GM23248 (cell line): ENCODE measurements at regions not wholly inside any gene's neighbourhood (a gene's known extent, or its start where the extent isn't known, plus 50 kb on each side); places are given as distances from the start of the nearest gene placed in this dataset.

Source experiments
- DNase-seq: peaks from one replicate; pipeline ENCODE4 v3.0.0-alpha.2; 2015
- H2AFZ ChIP-seq: fragments of 200-600 bp; sonication (generic); 2 replicates; pipeline ENCODE4 v1.6.1; 2016; ENCODE audit warnings: antibody characterized with exemption
- H3F3A ChIP-seq: fragments of 200-600 bp; sonication (generic); 2 replicates; pipeline ENCODE4 v1.6.1; 2016; ENCODE audit warnings: mild to moderate bottlenecking, antibody characterized with exemption, mixed run types; ENCODE audit not compliant: insufficient read depth
- H3K27ac ChIP-seq: fragments of 200-600 bp; sonication (generic); 2 replicates; pipeline ENCODE4 v1.5.1; 2016; ENCODE audit warnings: mild to moderate bottlenecking
- H3K27me3 ChIP-seq: fragments of 200-600 bp; sonication (generic); replicated peaks from 2 replicates; pipeline ENCODE4 v1.6.1; 2016; ENCODE audit warnings: mild to moderate bottlenecking; ENCODE audit not compliant: insufficient read depth
- H3K36me3 ChIP-seq: fragments of 200-600 bp; sonication (generic); 2 replicates; pipeline ENCODE4 v1.6.1; 2016; ENCODE audit warnings: low read depth, mild to moderate bottlenecking
- H3K4me1 ChIP-seq: fragments of 200-600 bp; sonication (generic); 2 replicates; pipeline ENCODE4 v1.6.1; 2016; ENCODE audit warnings: mild to moderate bottlenecking; ENCODE audit not compliant: insufficient read depth
- H3K4me2 ChIP-seq: fragments of 200-600 bp; sonication (generic); one replicate; pipeline ENCODE4 v1.6.1; 2016; ENCODE audit warnings: mild to moderate bottlenecking; ENCODE audit not compliant: unreplicated experiment
- H3K4me3 ChIP-seq: fragments of 200-600 bp; sonication (generic); 2 replicates; pipeline ENCODE4 v1.5.1; 2016; ENCODE audit warnings: mild to moderate bottlenecking
- H3K79me2 ChIP-seq: fragments of 200-600 bp; sonication (generic); 2 replicates; pipeline ENCODE4 v1.6.1; 2016; ENCODE audit warnings: mild to moderate bottlenecking; ENCODE audit not compliant: insufficient read depth
- H3K9ac ChIP-seq: fragments of 200-600 bp; sonication (generic); 2 replicates; pipeline ENCODE4 v1.6.1; 2016; ENCODE audit warnings: mild to moderate bottlenecking
- H3K9me2 ChIP-seq: fragments of 200-600 bp; sonication (generic); 2 replicates; pipeline ENCODE4 v1.6.1; 2016; ENCODE audit warnings: mixed run types, mild to moderate bottlenecking, moderate library complexity; ENCODE audit not compliant: insufficient read depth
- H3K9me3 ChIP-seq: fragments of 200-600 bp; sonication (generic); one replicate; pipeline ENCODE4 v1.6.1; 2017; ENCODE audit warnings: low read depth
- H4K20me1 ChIP-seq: fragments of 200-600 bp; sonication (generic); 2 replicates; pipeline ENCODE4 v1.6.0; 2016; ENCODE audit not compliant: insufficient read depth
- EZH2 ChIP-seq: fragments of 200-600 bp; sonication (generic); IDR thresholded peaks from 2 replicates; pipeline ENCODE4 v1.6.1; 2018; ENCODE audit warnings: antibody characterized with exemption, mild to moderate bottlenecking; ENCODE audit not compliant: insufficient read depth, poor library complexity, severe bottlenecking
- EZH2phosphoT487 ChIP-seq: fragments of 200-600 bp; sonication (generic); IDR thresholded peaks from 2 replicates; pipeline ENCODE4 v1.6.1; 2018; ENCODE audit warnings: antibody characterized with exemption, moderate library complexity, mild to moderate bottlenecking, low read depth; ENCODE audit not compliant: insufficient read depth
- WGBS, 2 experiments: methylation state at CpG; one replicate each; pipeline ENCODE4 v1.1.6; 2015 to 2017; ENCODE audit warnings: low lambda C conversion rate in 2 of 2, low coverage in 1 of 2; ENCODE audit errors: missing lambda C conversion rate in 2 of 2; 5-methylcytosine and 5-hydroxymethylcytosine counted together
- in situ Hi-C: fragments of 300-500 bp; cut with MboI; formaldehyde crosslinking; loops from 2 replicates; pipeline ENCODE4 v1.15.0; 2020

DNA sequence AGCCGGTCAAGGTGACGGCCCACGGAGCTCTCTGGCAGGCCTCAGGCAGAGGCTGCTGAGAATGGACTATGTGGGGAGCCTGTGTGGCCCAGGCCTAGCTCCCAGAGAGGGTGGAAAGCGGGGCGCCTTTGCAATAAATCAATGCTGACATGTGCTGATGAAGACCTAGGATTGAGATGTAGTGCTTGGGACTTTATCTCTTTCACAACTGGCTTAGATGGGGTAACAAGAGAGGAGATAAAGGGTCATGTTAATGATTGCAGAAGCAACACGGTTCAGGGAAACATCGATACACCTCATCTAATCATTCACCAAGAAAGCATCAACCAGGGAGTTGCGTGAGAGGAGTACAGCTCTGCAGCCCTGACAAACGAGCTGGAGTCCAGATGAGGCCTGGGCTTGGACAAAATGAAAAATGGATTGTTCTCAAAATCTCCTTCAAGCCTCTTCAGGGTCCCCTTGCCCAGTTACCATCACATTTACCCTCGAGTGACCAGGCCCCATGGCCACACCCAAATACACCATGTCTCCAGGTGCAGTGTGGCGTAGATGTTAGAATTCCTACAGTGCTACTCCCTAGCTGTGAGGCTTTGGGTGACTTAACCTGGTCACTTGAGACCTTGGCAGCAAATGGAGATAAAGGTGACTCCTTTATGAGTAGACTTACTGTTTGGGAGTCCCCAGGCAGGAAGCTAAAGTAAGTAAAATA lies 146.4 kb upstream of the LIPC start:
- Histone ChIP-seq H3K9me2 (no peaks in the 10 kb centered on the region), H3K9ac (no peak overlapping the region), H3K9me3 (no peaks in the 10 kb centered on the region), H3K4me1 (no peaks in the 10 kb centered on the region), H3K79me2 (no peaks in the 10 kb centered on the region), H4K20me1 (no peaks in the 10 kb centered on the region), H3F3A (no peaks in the 10 kb centered on the region), H3K27ac (no peak overlapping the region), H3K4me3 (no peak overlapping the region), H2AFZ (no peak overlapping the region), H3K27me3 (no peaks in the 10 kb centered on the region), H3K36me3 (no peaks in the 10 kb centered on the region), H3K4me2 (no peak overlapping the region)
- in situ Hi-C loops: no loop called here
- TF ChIP-seq EZH2 (no peak), EZH2phosphoT487 (no peak)
- DNase-seq: no peak
- WGBS, 2 experiments: 85 to 87% methylated on average over 10 of the region's 11 CpGs

DNA sequence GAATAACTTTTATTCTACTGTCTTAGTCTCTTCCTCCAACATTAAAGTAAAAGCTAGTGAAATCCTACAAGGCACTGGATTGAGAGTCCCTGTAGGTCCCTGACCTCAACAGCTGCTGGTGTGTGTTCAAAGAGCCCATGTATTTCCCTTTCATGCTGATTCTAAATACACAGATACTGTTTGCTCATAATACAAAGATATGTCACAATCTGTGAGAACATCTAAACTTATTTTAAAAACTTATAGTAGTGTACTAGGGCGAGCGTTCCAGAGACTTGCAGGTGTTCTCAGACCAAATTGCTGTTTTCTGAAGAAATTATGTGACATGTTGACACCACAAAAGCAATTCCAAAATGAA lies 145.9 kb upstream of the LIPC start:
- H4K20me1 ChIP-seq: no peaks in the 10 kb centered on the region
- no peak for TF ChIP-seq EZH2
- no peak for TF ChIP-seq EZH2phosphoT487
- no peaks in the 10 kb centered on the region for H3K9me2 ChIP-seq
- H3K79me2 ChIP-seq: no peaks in the 10 kb centered on the region
- H3K27me3 ChIP-seq: no peaks in the 10 kb centered on the region
- H3K4me2 ChIP-seq: no peak overlapping the region
- H3K9me3 ChIP-seq: no peaks in the 10 kb centered on the region
- no peaks in the 10 kb centered on the region for H3K4me1 ChIP-seq
- no peaks in the 10 kb centered on the region for H3K36me3 ChIP-seq
- H3K27ac ChIP-seq: no peak overlapping the region
- in situ Hi-C loops: no loop called here
- H3K4me3 ChIP-seq: no peak overlapping the region
- WGBS, 2 experiments: 94 to 98% methylated on average over 2 of the region's 2 CpGs
- no peak overlapping the region for H3K9ac ChIP-seq
- no peaks in the 10 kb centered on the region for H3F3A ChIP-seq
- no peak for DNase-seq
- no peak overlapping the region for H2AFZ ChIP-seq

DNA sequence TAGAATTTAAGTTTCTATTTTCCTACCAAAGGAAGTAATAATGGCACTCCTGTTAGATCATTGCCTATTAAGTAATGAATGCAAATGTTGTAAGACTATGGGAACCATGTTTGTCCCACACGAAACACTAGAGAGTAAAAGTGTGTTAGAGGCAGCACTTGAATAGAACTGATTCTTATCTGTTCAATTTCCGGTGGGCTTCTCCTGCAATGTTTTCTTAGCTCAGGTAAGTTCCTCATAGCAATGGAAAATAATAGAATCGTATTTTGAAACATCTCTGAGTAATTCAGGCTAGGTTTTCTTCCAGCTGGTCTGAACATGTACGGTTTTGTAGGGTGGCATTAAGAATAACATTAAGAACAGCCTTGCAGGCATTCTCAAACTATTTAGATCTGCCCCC lies 145.3 kb upstream of the LIPC start:
- 72 to 76% methylated on average over 4 of the region's 4 CpGs for WGBS, 2 experiments
- in situ Hi-C loops: no loop called here

DNA sequence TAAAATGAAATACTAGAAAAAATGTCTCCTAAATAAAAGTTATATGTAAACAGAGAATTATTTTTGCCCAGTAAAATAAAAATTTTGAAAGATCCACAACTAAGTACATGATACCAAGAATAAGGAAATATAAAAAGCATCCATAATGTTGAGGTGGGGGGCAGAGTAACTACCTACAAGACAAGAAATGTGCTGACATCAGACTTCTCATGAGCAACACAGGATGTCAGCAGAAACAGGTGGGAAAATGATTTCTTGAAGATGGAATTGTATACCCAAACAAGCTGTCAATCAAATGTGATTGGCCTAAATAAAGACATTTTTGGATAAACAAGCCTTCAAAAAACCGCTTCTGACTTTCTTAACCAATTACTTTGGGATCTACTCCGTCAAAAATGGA lies 143.9 kb upstream of the LIPC start:
- H2AFZ ChIP-seq: no peak overlapping the region
- in situ Hi-C loops: no loop called here
- TF ChIP-seq EZH2 (no peak), EZH2phosphoT487 (no peak)

More for the DNA sequence above, 145.3 kb upstream of the LIPC start:
- Histone ChIP-seq H3K9me2 (no peaks in the 10 kb centered on the region), H3K9ac (no peak overlapping the region), H4K20me1 (no peaks in the 10 kb centered on the region), H3K27ac (no peak overlapping the region), H3K27me3 (no peaks in the 10 kb centered on the region), H3K4me3 (no peak overlapping the region), H3F3A (no peaks in the 10 kb centered on the region), H3K9me3 (no peaks in the 10 kb centered on the region), H2AFZ (no peak overlapping the region), H3K36me3 (no peaks in the 10 kb centered on the region), H3K4me2 (no peak overlapping the region), H3K79me2 (no peaks in the 10 kb centered on the region), H3K4me1 (no peaks in the 10 kb centered on the region)
- no peak for TF ChIP-seq EZH2phosphoT487
- no peak for DNase-seq

DNA sequence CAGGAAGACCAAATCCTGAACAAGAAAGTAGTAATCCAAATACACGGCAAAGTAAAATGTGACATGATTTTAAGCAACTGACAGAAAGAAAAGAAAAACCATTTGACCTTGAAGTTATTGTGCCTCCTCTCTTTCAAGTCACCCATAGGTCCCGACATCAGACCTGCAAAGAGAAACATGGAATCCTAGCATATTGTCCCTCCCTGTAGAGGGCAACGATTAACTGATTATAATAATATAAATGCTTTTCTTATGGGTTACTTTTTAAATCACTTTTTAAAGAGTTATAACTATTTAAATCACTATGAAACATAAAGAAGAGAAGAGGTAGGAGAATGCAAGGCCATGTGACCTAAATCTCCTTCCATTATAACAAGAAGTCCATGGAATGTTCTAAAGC lies 143.2 kb upstream of the LIPC start:
- Histone ChIP-seq H3K27me3 (no peaks in the 10 kb centered on the region), H3K9ac (no peak overlapping the region), H3K9me2 (no peaks in the 10 kb centered on the region), H3K27ac (no peak overlapping the region), H3K9me3 (no peaks in the 10 kb centered on the region), H2AFZ (no peak overlapping the region), H3K36me3 (no peaks in the 10 kb centered on the region), H3F3A (no peaks in the 10 kb centered on the region), H3K4me1 (no peaks in the 10 kb centered on the region), H3K79me2 (no peaks in the 10 kb centered on the region), H3K4me2 (no peak overlapping the region), H3K4me3 (no peak overlapping the region), H4K20me1 (no peaks in the 10 kb centered on the region)
- no peak for DNase-seq
- WGBS, 2 experiments: 89% methylated on average over 3 of the region's 3 CpGs
- in situ Hi-C loops: no loop called here
- TF ChIP-seq EZH2 (no peak), EZH2phosphoT487 (no peak)

More for the DNA sequence above, 143.9 kb upstream of the LIPC start:
- no peaks in the 10 kb centered on the region for H3K9me2 ChIP-seq
- no peaks in the 10 kb centered on the region for H3K79me2 ChIP-seq
- no peak overlapping the region for H3K4me3 ChIP-seq
- no peak overlapping the region for H3K4me2 ChIP-seq
- H3F3A ChIP-seq: no peaks in the 10 kb centered on the region
- H4K20me1 ChIP-seq: no peaks in the 10 kb centered on the region
- H3K4me1 ChIP-seq: no peaks in the 10 kb centered on the region
- 94 to 96% methylated on average over 2 of the region's 2 CpGs for WGBS, 2 experiments
- no peak overlapping the region for H3K27ac ChIP-seq
- H3K36me3 ChIP-seq: no peaks in the 10 kb centered on the region
- no peak for DNase-seq
- no peaks in the 10 kb centered on the region for H3K9me3 ChIP-seq
- H3K9ac ChIP-seq: no peak overlapping the region
- no peaks in the 10 kb centered on the region for H3K27me3 ChIP-seq
